Lung (tissue), 11 donors: ENCODE measurements at regions not wholly inside any gene's neighbourhood (a gene's known extent, or its start where the extent isn't known, plus 50 kb on each side); places are given as distances from the start of the nearest gene placed in this dataset.

Experiments
- ATAC-seq: fragments of 200-7000 bp; cut with Tn5 transposase; one replicate; pipeline ENCODE4 v1.9.1; 2020; ENCODE audit warnings: moderate number of reproducible peaks; ENCODE audit not compliant: insufficient read depth, low FRiP score
- DNase-seq, 3 donors: peaks; one replicate each; pipeline ENCODE4 v3.0.0-alpha.2; 2013 to 2017
- H3K27ac ChIP-seq, 2 donors: one replicate each; pipeline ENCODE4 v1.5.1; 2013; ENCODE audit warnings: mild to moderate bottlenecking in 2 of 2, moderate library complexity in 2 of 2, control low read depth in 1 of 2, inconsistent platforms in 1 of 2, low read depth in 1 of 2, low read length in 1 of 2
- H3K27me3 ChIP-seq, 3 donors: one replicate each; pipeline ENCODE4 v1.5.1; 2013; ENCODE audit warnings: low read length in 2 of 3; ENCODE audit not compliant: control insufficient read depth in 3 of 3, insufficient read depth in 3 of 3
- H3K36me3 ChIP-seq, 4 donors: one replicate each; pipeline ENCODE4 v1.5.1; 2013; ENCODE audit warnings: low read length in 4 of 4, mild to moderate bottlenecking in 1 of 4, moderate library complexity in 1 of 4; ENCODE audit not compliant: control insufficient read depth in 4 of 4, insufficient read depth in 4 of 4
- H3K4me1 ChIP-seq, 5 donors: one replicate each; pipeline ENCODE4 v1.5.1; 2013; ENCODE audit warnings: low read length in 5 of 5, mild to moderate bottlenecking in 2 of 5, moderate library complexity in 1 of 5; ENCODE audit not compliant: control insufficient read depth in 5 of 5, insufficient read depth in 5 of 5
- H3K4me3 ChIP-seq: one replicate; pipeline ENCODE4 v1.5.1; 2013; ENCODE audit warnings: mild to moderate bottlenecking, control low read depth, moderate library complexity
- H3K9ac ChIP-seq, 2 donors: one replicate each; pipeline ENCODE4 v1.5.1; 2013; ENCODE audit warnings: low read length in 2 of 2, control low read depth in 1 of 2; ENCODE audit not compliant: insufficient read depth in 1 of 2
- H3K9me3 ChIP-seq, 4 donors: one replicate each; pipeline ENCODE4 v1.5.1; 2013; ENCODE audit warnings: low read length in 3 of 4, mild to moderate bottlenecking in 1 of 4, moderate library complexity in 1 of 4; ENCODE audit not compliant: control insufficient read depth in 4 of 4, insufficient read depth in 3 of 4
- WGBS, 2 donors: extraction: QIAGEN DNeasy Blood & Tissue Kit; methylation state at CpG; one replicate each; pipeline ENCODE4 v1.1.7; 2013; 5-methylcytosine and 5-hydroxymethylcytosine counted together
- TF ChIP-seq, protein P1 (sequence below): IDR thresholded peaks from 2 replicates; pipeline ENCODE4 v1.5.1; 2012; ENCODE audit warnings: mild to moderate bottlenecking; ENCODE audit errors: control extremely low read depth, extremely low read depth
- donor health status: control.
- donor health status: control.
- donor health status: Bipolar disorder and iron deficiency.
- donor health status: healthy.
- donor health status: DM: yes; HTN: yes; CAD: no.

DNA sequence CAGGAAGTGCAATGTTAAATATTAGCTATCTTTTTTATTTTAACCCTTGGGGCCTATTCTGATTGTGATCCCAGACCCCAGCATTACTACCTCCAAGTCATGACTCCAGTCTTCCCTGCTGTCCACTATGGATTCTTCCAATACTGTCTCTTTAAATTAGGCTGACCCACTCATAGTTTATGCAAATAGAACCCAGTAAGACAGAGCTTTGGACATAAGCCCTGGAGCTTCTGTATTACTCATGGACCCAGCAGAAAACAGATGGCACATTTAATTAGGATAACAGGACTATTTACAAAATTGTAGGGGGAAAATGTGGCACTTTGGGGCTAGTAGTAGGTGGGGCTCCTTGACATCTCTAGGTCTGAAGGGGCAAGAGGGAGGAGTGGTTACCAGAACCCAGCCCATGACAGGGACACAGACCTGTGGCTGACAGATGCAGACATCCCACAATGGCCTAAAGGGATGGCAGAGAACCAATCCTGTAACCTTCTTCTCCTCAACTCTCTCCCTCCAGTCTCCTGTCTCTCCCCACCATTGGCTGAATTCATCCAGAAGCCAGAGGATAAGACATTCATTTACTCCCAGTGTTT lies 233.5 kb downstream of the OMA1 start:
- Histone ChIP-seq H3K4me3 (no peak overlapping the region), H3K27ac (no peak overlapping the region), H3K4me1 (no peaks in the 10 kb centered on the region), H3K27me3 (peaks cover 0 to 2% (median 0%) of the 10 kb centered on the region in 3 donors), H3K9me3 (no peaks in the 10 kb centered on the region), H3K9ac (no peak overlapping the region), H3K36me3 (no peaks in the 10 kb centered on the region)
- no peak for ATAC-seq
- no peak for DNase-seq
- TF ChIP-seq, protein P1, sequence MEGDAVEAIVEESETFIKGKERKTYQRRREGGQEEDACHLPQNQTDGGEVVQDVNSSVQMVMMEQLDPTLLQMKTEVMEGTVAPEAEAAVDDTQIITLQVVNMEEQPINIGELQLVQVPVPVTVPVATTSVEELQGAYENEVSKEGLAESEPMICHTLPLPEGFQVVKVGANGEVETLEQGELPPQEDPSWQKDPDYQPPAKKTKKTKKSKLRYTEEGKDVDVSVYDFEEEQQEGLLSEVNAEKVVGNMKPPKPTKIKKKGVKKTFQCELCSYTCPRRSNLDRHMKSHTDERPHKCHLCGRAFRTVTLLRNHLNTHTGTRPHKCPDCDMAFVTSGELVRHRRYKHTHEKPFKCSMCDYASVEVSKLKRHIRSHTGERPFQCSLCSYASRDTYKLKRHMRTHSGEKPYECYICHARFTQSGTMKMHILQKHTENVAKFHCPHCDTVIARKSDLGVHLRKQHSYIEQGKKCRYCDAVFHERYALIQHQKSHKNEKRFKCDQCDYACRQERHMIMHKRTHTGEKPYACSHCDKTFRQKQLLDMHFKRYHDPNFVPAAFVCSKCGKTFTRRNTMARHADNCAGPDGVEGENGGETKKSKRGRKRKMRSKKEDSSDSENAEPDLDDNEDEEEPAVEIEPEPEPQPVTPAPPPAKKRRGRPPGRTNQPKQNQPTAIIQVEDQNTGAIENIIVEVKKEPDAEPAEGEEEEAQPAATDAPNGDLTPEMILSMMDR, result no peak

DNA sequence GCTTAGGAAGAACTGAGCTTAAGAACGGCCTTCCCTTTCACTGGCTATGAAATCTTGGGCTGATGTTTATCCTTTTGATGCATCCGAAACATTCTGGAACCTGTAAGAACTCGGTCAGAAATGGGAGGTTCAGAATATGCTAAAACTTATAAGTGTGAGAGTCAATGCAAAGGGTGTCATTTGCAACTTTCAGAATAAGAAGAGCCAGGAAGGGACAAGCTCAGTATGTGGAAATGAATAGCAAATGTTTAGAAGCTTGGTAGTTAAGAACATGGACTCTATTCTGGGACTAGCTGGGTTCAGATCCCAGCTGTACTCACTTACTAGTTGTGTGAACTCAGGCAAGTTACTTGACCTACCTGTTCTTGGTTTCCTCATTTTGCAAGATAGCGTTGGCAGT lies 234.1 kb downstream of the OMA1 start:
- Histone ChIP-seq H3K36me3 (no peaks in the 10 kb centered on the region), H3K4me1 (no peaks in the 10 kb centered on the region), H3K9ac (no peak overlapping the region), H3K27ac (no peak overlapping the region), H3K27me3 (peaks cover 0 to 2% (median 0%) of the 10 kb centered on the region in 3 donors), H3K4me3 (no peak overlapping the region), H3K9me3 (no peaks in the 10 kb centered on the region)
- no peak for ATAC-seq
- 75 to 86% methylated on average over 4 of the region's 4 CpGs for WGBS, 2 donors
- TF ChIP-seq, protein P1, result no peak
- no peak for DNase-seq

DNA sequence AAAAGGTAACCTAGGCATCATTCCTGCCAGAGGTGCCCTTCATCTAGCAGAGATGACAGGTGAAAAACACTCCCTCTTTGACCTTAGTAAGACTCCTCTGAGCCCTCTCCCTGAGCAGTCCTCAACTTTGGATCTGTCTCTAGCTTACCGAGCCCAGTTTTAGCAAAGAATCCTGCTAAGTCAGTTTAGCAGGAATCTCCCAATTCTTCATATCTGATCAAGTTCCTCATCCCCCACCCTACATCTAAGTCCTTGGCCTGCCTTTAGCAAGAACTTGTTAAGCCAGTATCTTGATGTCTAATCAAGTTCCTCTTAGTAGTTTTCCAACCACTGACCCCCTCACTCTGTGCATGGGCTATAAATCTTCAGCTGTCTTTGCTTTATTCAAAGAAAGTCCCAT lies 235.6 kb downstream of the OMA1 start:
- no peak overlapping the region for H3K9ac ChIP-seq
- no peaks in the 10 kb centered on the region for H3K36me3 ChIP-seq
- DNase-seq (no peak), ATAC-seq (no peak)
- H3K9me3 ChIP-seq, result no peaks in the 10 kb centered on the region
- WGBS, 2 donors, result 78 to 83% methylated on average over 1 of the region's 1 CpG
- H3K4me3 ChIP-seq, result no peak overlapping the region
- no peak overlapping the region for H3K27ac ChIP-seq
- TF ChIP-seq, protein P1, result no peak
- H3K4me1 ChIP-seq, result no peaks in the 10 kb centered on the region
- no peaks in the 10 kb centered on the region for H3K27me3 ChIP-seq

DNA sequence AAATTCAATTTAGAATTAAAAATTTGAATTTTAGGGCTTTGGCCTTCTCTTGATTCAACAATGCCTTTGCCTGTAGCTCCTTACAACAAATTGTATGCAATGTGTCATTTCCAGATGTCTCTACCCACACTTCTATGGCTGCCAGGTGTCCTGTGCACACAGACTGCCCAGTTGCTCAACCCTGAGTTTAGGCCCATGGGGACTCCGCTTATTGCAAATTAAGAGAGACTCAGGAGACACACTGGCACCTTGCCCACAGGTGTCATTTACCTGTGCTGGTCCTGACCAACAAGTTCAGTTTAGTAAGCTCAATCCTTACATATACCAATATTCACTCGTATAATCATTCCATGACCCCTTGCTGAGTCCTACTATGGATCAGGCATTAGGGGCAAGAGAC lies 236.1 kb downstream of the OMA1 start:
- ATAC-seq, result no peak

More for the DNA sequence above, 236.1 kb downstream of the OMA1 start:
- Histone ChIP-seq H3K4me3 (no peak overlapping the region), H3K27ac (no peak overlapping the region), H3K9me3 (no peaks in the 10 kb centered on the region), H3K4me1 (no peaks in the 10 kb centered on the region), H3K36me3 (no peaks in the 10 kb centered on the region), H3K27me3 (no peaks in the 10 kb centered on the region), H3K9ac (no peak overlapping the region)
- 96 to 100% methylated on average over 2 of the region's 2 CpGs for WGBS, 2 donors
- TF ChIP-seq, protein P1, result no peak
- no peak for DNase-seq
